ENCODE measurements at regions not wholly inside any gene's neighbourhood (a gene's known extent, or its start where the extent isn't known, plus 50 kb on each side); places are given as distances from the start of the nearest gene placed in this dataset.

GRCh38 chr6:27688014-27688586 lies 215.2 kb upstream of the ZNF184 start:
- H3K4me3 ChIP-seq (replicated peaks; ENCODE audit: low read depth, low read length) = peak overlapping the region; percentile 74
- peak; percentile 96 for DNase-seq (ENCODE audit: extremely low read depth, low read depth)
- TF ChIP-seq CTCF (IDR thresholded peaks at IDR 0.05; ENCODE audit: low read depth, low read length, missing control alignments) = no peak

- TF ChIP-seq CTCF (IDR thresholded peaks at IDR 0.05; ENCODE audit: low read depth, low read length, missing control alignments) = peak; percentile 67
Measured at GRCh38 chr6:27687154-27688013, 214.5 kb upstream of the ZNF184 start.

GRCh38 chr6:27685279-27685678 lies 212.4 kb upstream of the ZNF184 start:
- DNase-seq (ENCODE audit: extremely low read depth, low read depth) = no peak
- no peak for TF ChIP-seq CTCF (IDR thresholded peaks at IDR 0.05; ENCODE audit: low read depth, low read length, missing control alignments)
- no peak overlapping the region for H3K4me3 ChIP-seq (replicated peaks; ENCODE audit: low read depth, low read length)

More at GRCh38 chr6:27687154-27688013, 214.5 kb upstream of the ZNF184 start:
- peak; percentile 75 for DNase-seq (ENCODE audit: extremely low read depth, low read depth)
- peak overlapping the region; percentile 74 for H3K4me3 ChIP-seq (replicated peaks; ENCODE audit: low read depth, low read length)

GRCh38 chr6:27684264-27685211 lies 211.6 kb upstream of the ZNF184 start:
- TF ChIP-seq CTCF (IDR thresholded peaks at IDR 0.05; ENCODE audit: low read depth, low read length, missing control alignments) = no peak
- peak; percentile 88 for DNase-seq (ENCODE audit: extremely low read depth, low read depth)
- no peak overlapping the region for H3K4me3 ChIP-seq (replicated peaks; ENCODE audit: low read depth, low read length)

GRCh38 chr6:27679964-27680694 lies 207.2 kb upstream of the ZNF184 start:
- H3K4me3 ChIP-seq (replicated peaks; ENCODE audit: low read depth, low read length) = peak overlapping the region; percentile 34
- no peak for DNase-seq (ENCODE audit: extremely low read depth, low read depth)
- TF ChIP-seq CTCF (IDR thresholded peaks at IDR 0.05; ENCODE audit: low read depth, low read length, missing control alignments) = no peak

Measured in HFF-Myc (cell line).